CD4-positive, alpha-beta T cell treated with Interleukin-1 beta for 1 hour (primary cell): ENCODE measurements at regions not wholly inside any gene's neighbourhood (a gene's known extent, or its start where the extent isn't known, plus 50 kb on each side); places are given as distances from the start of the nearest gene placed in this dataset.
"Not testable (repeated sequence)": the region's sequence is repeated elsewhere in the genome, so short reads cannot be mapped to it uniquely, and the experiment has no call there.

ENCODE experiments used
- DNase-seq, 2 donors: peaks; one replicate each; pipeline ENCODE4 v3.0.0-alpha.2; 2020 to 2022

GRCh38 chr3:104909198-104909597 lies 457.5 kb upstream of the ALCAM start:
- no peak for DNase-seq

- DNase-seq, result no peak
Observed at GRCh38 chr3:104909721-104910120, 457.0 kb upstream of the ALCAM start.

GRCh38 chr3:104911376-104911775 lies 455.3 kb upstream of the ALCAM start:
- DNase-seq, result no peak

- no peak for DNase-seq
Observed at GRCh38 chr3:104916971-104917370, 449.7 kb upstream of the ALCAM start.

DNA sequence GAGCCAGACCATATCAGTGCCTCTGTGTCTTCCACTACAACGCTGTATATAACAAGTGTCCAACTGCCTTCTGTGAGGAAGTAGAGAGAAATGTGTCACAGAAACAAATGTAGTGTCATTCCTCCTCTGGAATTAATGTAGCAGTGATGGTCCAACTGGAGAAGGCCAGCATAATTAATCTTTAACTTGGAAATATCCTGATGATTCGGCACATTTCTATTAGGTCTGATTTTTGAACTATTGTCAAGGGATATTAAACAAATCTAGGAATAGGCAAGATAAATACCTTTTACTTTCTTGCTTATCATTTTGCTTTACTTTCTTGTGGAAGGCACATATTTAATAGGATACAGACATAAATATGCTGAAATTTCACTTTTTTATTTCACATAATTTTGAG lies 446.2 kb upstream of the ALCAM start:
- no peak for DNase-seq

GRCh38 chr3:104933972-104934371 lies 432.7 kb upstream of the ALCAM start:
- DNase-seq, result no peak

- no peak for DNase-seq
Observed at GRCh38 chr3:104935613-104936012, 431.1 kb upstream of the ALCAM start.

- no peak for DNase-seq
Observed at GRCh38 chr3:104939196-104939595, 427.5 kb upstream of the ALCAM start.

GRCh38 chr3:104941785-104942184 lies 424.9 kb upstream of the ALCAM start:
- DNase-seq, result no peak

- no peak for DNase-seq
Observed at GRCh38 chr3:104943974-104944373, 422.7 kb upstream of the ALCAM start.

- no peak for DNase-seq
Observed at GRCh38 chr3:104947943-104948342, 418.8 kb upstream of the ALCAM start.

DNA sequence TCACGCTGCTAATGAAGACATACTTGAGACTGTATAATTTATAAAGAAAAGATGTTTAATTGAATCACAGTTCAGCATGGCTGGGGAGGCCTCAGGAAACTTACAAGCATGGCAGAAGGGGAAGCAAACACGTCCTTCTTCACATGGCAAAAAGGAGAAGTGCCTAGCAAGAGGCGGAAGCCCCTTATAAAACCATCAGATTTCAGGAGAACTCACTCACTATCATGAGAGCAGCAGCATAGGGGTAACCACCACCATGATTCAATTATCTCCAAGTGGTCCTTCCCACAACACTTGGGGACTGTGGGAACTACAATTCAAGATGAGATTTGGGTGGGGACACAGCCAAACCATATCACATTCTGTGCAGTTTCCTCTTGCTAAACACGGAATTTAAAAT lies 416.9 kb upstream of the ALCAM start:
- not testable (repeated sequence) for DNase-seq

DNA sequence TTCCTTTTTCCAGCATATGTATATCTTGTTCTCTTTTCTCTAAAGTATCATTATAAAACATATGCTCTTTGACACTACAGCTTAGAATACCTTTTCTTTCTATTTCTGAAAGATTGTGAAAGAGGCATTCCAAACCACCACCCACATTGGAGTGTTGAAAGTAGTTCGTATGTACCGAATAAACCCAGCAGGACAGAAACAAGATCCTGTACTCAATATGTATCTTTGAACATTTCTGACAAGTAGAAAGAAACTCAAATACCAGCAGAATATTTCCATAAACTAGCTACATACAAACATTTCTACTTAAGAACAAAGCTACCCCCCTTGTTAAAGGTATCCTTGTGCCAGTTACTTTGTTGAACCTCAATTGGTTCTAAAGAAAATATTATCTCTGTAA lies 415.3 kb upstream of the ALCAM start:
- DNase-seq, result no peak

DNA sequence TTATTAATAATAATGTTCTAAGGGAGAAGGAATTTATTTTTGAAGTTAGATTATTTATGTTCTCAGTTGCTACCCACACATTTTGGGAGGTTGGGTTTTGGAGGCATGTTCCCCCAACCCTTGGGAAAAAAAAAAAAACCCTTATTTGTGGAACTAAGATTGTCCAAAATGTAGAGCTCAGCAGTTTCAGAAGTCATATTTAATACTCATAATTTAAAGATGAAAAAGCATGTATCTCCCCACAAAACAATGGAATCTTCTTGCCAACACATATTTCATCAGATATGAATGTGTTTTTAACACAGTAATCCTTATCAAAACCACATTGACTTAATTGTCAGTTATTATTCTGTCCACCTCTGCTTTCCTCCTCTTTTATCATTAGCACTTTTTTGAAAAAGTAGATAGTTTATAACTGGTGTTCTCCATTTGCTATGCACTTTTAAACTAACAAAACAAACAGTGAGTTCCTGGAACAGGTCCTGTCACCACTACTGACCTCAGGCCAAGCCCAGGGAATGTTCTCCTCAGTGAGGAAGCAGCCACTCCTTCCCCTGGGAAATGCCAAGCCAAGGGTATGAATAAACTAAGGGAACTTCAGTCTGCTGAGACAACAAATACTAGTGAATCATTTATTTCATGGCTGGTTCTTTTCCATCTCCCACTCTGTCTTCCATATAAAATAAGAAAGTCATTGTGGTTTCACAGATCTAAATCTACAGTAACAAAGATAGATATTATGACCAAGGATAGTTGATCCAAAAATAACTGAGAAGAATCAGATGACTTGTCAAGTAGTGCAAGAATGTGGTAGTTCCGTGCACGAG lies 414.4 kb upstream of the ALCAM start:
- DNase-seq, result no peak

- DNase-seq, result no peak
Observed at GRCh38 chr3:104956620-104957345, 409.9 kb upstream of the ALCAM start.

DNA sequence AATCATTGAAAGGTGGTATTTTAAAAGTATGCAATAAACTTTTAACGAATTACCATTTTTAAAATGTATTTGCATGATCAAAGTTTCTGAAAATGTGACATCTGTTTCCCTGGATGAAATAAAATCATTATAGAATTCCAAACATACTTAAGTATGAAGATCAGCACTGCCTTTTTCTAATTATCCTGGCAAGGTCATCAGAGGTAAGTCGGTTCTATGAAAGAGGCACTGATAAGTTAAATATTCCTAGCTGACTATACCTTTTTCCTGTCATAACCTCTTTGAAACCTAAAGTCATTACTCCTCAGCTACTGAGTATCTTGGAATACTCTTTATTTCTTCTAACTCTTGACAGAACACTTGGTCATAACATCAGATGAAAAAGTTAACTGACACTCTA lies 406.1 kb upstream of the ALCAM start:
- DNase-seq, result no peak

DNA sequence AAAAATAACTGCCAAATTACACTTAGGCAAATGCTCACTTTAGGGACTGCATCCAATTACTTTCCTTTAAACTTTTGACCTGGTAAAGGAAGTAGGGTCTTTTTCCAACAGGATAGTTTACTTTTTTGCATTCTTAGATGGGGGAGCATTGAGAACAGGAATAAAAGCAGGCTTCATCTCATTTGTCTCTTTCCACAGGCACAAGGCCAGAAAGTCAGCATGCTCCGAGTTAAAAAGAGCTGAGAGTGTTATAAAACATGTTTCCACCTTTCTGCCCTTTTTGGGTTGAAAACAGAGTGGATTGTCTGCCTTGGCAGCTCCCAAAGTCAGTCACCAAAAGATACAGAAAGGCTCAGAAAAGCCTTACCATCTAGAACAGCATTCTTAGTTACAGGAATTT lies 404.9 kb upstream of the ALCAM start:
- no peak for DNase-seq

DNA sequence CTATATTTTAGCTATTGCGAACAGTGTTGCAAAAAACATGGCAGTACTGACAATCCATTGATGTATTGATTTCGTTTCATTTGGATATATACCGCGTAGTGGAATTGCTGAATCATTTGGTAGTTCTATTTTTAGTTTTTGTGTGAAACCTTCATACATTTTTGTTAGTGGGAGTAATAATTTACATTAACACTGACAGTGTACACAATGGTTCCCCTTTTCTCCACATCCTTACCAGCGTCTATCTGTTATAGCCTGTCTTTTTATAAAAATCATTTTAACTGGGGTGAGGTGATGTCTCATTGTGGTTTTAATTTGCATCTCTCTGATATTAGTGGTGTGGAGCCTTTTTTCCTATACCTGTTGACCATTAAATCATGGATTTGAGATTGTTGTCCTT lies 392.4 kb upstream of the ALCAM start:
- DNase-seq, result no peak

- DNase-seq, result no peak
Observed at GRCh38 chr3:104977719-104978118, 389.0 kb upstream of the ALCAM start.

DNA sequence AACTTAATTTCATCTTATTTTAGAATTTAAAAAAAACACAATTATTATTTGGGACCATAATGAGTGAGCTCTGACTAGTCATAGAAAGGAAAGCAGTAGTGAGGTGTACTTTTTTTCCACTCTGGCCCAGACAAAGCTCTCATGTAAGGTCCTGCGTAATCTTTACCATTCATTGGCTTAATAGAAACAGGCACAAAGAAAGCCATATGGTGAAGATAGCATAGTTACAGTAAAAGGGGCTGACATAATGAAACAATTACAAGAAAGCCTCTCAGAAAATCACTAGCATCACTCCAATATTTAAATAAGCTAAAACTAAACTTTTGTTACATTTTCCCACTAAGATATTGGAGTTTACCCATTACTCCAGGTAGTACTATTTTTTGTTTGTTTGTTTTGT lies 384.6 kb upstream of the ALCAM start:
- DNase-seq, result no peak

- no peak for DNase-seq
Observed at GRCh38 chr3:104987859-104988258, 378.9 kb upstream of the ALCAM start.

GRCh38 chr3:104988496-104988895 lies 378.2 kb upstream of the ALCAM start:
- no peak for DNase-seq

DNA sequence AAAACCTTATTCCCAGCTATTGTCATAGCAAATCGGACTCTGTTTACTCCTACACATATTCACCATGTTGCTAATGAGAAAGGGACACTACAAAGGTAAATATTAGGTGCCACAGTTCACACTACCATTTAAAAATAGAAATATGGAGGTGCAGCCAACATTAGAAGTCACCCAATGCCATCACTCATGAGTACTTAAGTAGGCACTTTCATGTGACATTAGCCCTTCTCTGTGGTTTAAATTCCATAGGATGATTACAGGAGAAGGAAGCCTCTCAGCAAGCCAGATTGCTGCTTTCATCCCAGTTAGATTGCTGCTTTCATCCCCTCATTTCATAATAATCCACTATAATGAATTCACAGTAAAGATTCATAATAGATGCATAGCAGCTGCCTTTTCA lies 376.8 kb upstream of the ALCAM start:
- DNase-seq, result no peak

DNA sequence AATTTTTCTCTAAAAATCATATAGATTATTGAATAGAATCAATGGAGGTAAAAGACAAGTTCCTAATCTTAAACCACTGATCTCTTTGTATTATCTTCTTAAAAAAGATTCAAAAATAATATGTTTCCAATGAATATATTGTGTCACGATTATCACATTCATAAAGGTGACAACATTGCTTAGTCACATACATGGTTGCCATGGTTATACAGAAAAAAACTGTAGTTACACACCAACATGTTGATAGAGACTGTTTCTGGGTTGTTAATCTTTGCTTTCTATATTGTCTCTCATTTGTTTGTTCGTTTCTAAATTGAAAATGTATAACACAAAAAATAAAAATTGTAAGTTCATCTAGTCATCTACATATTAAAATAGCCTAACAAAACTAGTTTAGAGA lies 376.0 kb upstream of the ALCAM start:
- no peak for DNase-seq

- DNase-seq, result no peak
Observed at GRCh38 chr3:104992676-104993075, 374.0 kb upstream of the ALCAM start.
